DMS53 treated with DMSO at 0.1 percent for 48 hours (cell line): ENCODE measurements at regions not wholly inside any gene's neighbourhood (a gene's known extent, or its start where the extent isn't known, plus 50 kb on each side); places are given as distances from the start of the nearest gene placed in this dataset.

Experiments used
- DNase-seq: peaks from one replicate; lab custom pipeline; 2025; ENCODE audit not compliant: unreplicated experiment; lab: John Stamatoyannopoulos, UW

GRCh38 chr1:11373029-11373894, 100.3 kb downstream of the UBIAD1 start:
- DNase-seq = no peak

- no peak for DNase-seq
Observed at GRCh38 chr1:11373895-11374747, 101.1 kb downstream of the UBIAD1 start.

DNA sequence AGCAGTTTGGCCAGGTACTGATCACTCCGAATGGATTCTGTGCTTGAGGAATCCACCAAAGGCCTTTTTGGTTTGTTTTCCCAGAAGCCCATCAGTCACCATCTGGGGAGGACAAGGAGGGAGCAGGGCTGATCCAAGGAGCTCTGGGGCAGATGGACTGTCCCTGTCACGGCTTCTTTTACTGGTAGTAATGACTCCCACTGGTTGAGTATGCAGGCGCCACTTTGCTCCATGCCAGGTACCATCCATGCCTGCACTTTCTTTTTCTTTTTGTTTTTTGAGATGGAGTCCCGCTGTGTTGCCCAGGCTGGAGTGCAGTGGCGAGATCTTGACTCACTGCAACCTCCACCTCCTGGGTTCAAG, 101.7 kb downstream of the UBIAD1 start:
- DNase-seq = no peak

DNA sequence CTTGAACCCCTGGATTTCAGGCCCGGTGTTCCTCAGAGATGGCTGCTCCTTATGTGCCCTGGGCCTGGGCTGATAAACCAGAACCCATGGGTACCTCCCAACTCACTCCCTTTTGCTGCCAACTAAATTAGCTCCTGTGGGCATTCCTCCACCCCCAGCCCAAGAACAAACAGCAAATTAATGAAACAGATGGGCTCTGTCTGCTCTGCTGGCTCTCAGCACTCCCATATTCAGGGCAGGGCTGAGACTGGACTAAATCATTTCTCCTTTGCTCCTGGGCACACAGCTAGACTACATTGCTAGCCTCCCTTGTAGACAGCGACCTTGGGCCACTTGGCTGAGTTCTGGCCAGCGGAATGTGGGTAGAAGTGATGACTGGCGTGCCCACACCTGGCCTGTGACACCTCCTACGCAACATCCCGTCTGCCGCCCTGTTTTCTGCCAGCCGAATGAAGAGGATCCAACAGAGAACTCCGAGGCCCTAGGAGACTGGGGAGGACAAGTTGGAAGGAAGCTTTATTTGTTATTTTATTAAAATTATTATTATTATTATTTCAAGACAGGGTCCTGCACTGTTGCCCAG, 101.9 kb upstream of the DISP3 start:
- no peak for DNase-seq

DNA sequence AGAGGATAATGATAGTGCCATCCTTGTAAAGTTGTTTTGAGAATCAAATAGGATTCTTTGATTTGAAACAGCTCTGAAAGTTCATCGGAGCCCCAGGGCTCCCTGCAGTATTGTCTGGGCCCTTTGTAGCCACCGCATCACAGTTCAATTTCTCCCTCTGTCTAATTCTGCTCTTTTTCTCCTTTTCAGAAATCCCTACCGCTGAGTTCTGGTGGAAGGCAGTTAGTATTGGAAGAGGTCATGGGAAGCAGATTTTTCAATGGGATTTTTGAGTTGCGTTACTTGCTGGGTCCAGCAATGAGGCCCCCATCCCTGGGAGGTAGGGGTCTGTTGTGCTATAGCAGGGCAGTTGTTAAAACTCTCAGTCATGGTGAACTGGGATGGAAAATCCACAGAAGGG, 101.0 kb upstream of the DISP3 start:
- no peak for DNase-seq

DNA sequence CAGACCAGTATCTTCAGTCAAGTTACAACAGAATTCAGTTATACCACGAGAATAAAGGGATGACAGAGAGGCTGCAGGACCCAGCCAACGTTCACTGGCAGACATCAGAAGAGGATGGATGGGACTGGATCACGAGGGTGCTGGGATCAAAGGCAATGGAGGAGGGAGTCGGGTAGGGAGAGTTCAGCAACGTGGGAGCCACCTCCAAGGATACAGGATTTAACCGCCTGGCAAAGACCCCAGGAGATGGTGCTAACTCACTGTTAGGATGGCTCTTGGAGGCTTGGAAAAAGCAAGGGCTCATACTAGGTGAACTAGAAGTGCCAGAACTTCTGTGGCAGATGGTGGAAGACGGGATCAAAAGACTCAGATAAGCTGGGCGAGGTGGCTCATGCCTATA, 99.1 kb upstream of the DISP3 start:
- no peak for DNase-seq

DNA sequence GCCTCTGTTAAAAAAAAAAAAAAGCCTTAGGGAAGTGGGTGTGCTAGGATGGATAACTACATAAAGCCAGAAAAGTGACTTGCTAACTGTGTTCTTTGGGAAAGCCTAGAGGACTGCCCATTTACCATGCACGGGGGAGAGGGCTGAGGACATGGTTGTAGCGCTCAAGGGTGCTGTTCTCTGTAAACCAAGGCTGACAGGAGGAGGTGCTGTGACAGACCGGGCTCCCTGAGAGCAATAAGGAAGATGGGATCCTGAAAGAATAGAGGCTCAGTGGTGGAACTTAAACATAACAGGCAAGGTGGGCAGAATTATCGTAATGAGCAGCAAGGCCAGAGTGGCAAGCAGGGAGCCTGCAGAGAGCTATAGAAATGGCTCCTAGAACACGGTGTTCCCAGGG, 98.5 kb upstream of the DISP3 start:
- no peak for DNase-seq

GRCh38 chr1:11383553-11384169, 95.3 kb upstream of the DISP3 start:
- no peak for DNase-seq

DNA sequence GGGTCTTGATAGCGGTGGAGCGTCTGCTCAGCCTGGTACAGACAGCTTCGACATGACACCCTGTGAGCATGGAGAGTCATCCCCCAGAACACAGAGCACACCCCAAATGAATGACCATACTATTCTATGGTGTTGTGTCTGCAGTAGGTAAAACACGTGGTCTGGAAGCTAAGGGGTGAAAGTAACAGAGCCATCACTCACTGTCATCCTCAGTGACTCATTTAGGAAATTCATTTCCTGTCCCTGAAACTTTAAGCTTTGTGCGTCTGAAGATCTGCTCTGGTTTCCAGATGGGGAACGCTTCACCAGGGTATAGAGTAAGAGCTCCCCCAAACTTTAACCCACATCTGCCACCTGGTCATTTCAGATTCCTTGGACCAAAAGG, 94.8 kb upstream of the DISP3 start:
- no peak for DNase-seq

DNA sequence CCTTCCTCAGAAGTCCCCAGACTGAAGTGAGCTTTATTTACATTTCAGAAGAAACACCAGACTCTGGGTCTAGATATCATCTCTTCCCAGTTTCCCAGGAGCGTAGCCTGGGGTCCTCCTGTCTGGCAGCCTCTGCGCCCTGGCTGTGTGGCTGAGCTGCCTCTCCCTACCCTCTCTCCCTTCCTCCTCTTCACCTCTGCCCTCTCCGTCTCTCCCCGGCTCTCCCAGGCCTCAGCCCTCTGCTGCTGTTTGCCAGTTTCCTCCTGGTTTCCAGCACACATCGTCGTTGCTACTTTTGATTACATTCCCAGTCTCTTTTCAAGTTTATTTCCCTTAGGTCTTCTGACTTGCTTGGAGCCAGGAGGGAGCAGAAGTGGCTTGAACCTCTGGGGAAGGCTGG, 91.1 kb upstream of the DISP3 start:
- no peak for DNase-seq

DNA sequence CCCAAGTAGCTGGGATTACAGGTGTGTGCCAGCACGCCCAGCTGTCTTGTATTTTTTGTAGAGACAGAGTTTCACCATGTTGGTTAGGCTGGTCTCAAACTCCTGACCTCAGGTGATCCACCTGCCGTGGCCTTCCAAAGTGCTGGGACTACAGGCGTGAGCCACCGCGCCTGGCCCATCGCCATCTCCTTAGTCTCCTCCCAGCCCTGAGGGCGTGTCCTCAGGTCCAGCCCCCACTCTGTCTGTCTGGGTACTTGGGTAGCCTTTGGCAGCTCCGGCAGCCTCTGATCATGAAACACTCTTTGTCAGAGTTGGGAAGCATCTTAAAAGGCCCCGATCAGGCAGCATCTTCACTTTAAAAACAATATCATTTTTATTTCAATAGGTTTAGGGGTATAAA, 90.3 kb upstream of the DISP3 start:
- DNase-seq = no peak

DNA sequence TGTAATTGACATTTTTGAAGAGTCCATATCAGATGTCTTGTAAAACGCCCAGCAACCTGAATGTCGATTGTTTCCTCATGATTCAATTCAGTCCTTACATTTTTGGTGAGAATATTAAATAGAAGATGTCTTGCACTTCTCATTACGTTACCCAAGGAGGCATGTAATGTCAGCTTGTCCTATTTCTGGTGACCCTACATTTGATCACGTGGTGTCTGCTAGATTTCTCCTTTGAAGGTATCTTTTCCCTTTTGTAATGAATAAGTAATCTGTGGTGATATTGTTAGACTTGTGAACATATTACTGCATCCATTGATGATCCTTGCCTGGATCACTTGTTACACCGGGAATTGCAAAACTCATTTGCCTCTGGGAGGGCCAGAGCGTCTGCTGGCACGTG, 87.6 kb upstream of the DISP3 start:
- no peak for DNase-seq

- no peak for DNase-seq
Observed at GRCh38 chr1:11391886-11392285, 87.1 kb upstream of the DISP3 start.

GRCh38 chr1:11394592-11395245, 84.2 kb upstream of the DISP3 start:
- DNase-seq = no peak

GRCh38 chr1:11395616-11396015, 83.3 kb upstream of the DISP3 start:
- no peak for DNase-seq

- DNase-seq = no peak
Observed at GRCh38 chr1:11397151-11397901, 81.6 kb upstream of the DISP3 start.

- DNase-seq = no peak
Observed at GRCh38 chr1:11399250-11399649, 79.7 kb upstream of the DISP3 start.

DNA sequence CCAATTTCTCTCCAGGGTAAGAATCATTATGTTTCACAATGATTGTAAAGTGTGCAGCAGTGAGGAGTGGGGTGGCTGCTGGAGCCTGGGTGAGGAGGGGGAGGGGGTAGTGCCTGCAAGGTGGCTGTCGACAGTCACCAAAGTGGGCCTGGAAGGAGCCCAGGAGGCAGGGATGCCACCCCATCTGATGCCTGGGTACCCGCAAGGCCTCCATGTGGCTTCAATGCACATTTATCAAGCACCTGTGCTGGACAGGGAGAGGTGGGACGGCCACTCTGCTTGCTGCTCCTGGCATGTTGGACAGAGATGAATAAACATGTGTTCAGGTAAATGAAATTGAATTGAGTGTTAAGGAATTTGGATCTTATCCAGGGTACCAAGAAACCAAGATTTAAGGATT, 78.8 kb upstream of the DISP3 start:
- DNase-seq = no peak

DNA sequence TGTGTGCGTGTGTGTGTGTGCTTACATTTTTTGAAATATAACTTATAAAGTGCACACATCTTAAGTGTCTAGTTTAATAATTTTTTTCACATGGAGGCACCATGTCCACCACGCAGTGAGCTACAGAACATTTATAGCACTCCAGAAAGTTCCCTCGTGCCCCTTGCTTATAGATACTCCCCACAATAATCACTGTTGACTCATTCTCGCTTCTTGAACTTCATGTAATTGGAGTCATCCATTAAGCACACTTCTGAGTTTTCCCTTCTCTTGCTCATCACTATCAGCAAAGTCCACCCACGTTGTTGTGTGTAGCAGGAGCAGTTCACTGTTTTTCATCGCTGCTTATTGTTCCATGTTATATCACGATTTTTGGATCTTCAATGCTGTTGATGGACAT, 78.4 kb upstream of the DISP3 start:
- no peak for DNase-seq

- no peak for DNase-seq
Observed at GRCh38 chr1:11406845-11407244, 72.1 kb upstream of the DISP3 start.
